ENCODE measurements at regions not wholly inside any gene's neighbourhood (a gene's known extent, or its start where the extent isn't known, plus 50 kb on each side); places are given as distances from the start of the nearest gene placed in this dataset.
"Not testable (repeated sequence)": the region's sequence is repeated elsewhere in the genome, so short reads cannot be mapped to it uniquely, and the experiment has no call there.

DNA sequence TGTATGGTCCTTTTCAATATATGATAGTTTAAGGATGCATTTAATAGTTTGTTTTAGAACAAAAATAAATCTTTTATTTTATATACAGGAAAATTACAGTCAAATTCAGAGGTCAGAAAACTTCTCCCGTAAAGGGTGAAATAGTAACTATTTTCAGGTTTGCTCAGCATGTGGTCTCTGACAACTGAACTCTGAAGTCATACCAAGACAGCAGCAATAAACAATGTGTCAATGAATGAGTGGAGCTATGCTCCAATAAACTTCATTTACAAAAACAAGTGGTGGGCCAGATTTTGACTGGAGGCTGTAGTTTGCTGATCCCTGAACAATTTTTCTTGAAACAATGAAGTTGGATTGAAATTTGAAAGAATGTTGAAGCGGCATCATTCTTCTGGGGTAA lies 123.6 kb downstream of the ZNF248 start:
- DNase-seq (ENCODE audit: low spot score) = no peak

DNA sequence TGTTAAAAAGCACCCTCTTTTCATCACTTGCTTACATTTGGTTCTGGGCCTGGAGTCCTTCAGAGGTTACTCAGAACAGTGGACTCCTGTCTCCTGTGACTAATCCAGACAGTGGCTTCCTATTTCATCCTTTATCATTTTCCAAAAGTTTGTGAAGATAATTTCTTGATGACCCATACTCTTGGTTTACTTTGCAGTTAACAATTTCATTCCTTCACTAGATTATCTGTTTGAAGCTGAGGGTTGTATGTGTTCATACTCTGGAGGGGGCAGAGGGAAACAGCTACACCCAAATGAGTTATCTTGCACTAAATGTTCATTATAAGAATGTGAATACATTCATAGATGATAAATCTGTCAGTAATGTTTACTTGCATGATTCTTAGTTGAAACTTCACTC lies 124.7 kb downstream of the ZNF248 start:
- DNase-seq (ENCODE audit: low spot score) = no peak

GRCh38 chr10:37728830-37729229 lies 128.6 kb downstream of the ZNF248 start:
- DNase-seq (ENCODE audit: low spot score) = no peak

- DNase-seq (ENCODE audit: low spot score) = no peak
Measured at GRCh38 chr10:37727491-37728352, 129.7 kb downstream of the ZNF248 start.

DNA sequence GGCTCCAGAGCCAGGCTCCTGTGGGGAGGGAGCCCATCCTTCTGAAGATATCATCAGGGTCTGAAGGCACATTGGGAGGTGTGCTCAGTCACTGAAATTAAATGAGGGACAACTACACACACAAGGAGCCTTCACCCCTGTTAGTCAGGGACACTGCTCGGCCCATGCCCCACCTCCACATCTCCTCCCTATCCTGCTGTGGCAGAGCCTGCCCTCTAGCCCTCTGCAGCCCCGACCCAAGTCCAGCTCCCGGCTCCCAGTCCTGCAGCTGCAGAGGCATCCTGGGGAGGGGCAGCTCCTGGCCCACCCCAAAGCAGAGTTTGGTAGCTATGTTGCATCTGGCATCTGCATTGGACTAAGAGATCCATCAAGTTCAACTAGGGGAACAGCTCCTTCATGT lies 136.3 kb downstream of the ZNF248 start:
- no peak for DNase-seq (ENCODE audit: low spot score)

- DNase-seq (ENCODE audit: low spot score) = not testable (repeated sequence)
Measured at GRCh38 chr10:37718060-37718459, 139.3 kb downstream of the ZNF248 start.

DNA sequence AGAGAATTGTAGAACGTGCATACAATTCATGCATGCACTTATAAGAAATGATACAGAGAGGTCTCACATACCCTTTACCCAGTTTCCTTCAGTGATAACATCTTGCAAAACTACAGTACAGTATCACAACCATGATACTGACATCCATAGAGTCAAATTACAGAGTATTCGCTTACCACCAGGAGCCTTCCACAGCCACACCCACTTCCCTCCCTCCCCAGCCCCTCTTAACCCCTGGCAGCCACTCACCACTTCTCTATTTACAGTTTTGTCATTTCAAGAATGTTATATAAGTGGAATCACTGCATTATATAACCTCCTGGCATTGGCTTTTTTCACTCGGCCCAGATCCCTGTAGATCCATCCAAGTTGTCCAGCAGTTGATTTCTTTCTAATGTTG lies 143.8 kb downstream of the ZNF248 start:
- DNase-seq (ENCODE audit: low spot score) = no peak

- no peak for DNase-seq (ENCODE audit: low spot score)
Measured at GRCh38 chr10:37713132-37713501, 144.3 kb downstream of the ZNF248 start.

- peak; percentile 24 for DNase-seq (ENCODE audit: low spot score)
Measured at GRCh38 chr10:37712489-37713131, 144.8 kb downstream of the ZNF248 start.

GRCh38 chr10:37711617-37712488 lies 145.6 kb downstream of the ZNF248 start:
- DNase-seq (ENCODE audit: low spot score) = no peak

- DNase-seq (ENCODE audit: low spot score) = no peak
Measured at GRCh38 chr10:37710831-37711616, 146.4 kb downstream of the ZNF248 start.

- DNase-seq (ENCODE audit: low spot score) = no peak
Measured at GRCh38 chr10:37707829-37708578, 149.4 kb downstream of the ZNF248 start.

DNA sequence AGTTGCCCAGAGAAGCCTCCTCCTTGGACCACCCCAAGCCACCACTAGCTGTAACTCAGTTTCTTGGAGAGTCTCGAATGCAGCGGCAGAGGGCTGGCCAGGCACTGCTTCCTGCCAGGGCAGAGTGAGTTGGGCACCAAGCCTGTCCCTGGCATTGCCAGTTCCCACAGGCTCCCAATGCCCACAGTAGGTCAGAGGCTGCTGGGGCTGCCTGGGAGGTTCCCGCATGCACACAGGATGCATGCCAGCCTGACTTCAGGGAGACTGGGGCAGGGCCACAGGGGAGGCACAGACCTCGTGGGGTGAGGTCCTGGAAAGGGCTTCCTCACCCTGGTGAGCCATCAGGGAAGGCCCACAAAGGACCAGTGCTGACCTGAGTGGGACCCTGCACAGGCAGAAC lies 152.8 kb downstream of the ZNF248 start:
- no peak for DNase-seq (ENCODE audit: low spot score)

GRCh38 chr10:37703833-37704382 lies 153.5 kb downstream of the ZNF248 start:
- DNase-seq (ENCODE audit: low spot score) = no peak

GRCh38 chr10:37703114-37703513 lies 154.3 kb downstream of the ZNF248 start:
- DNase-seq (ENCODE audit: low spot score) = no peak

- no peak for DNase-seq (ENCODE audit: low spot score)
Measured at GRCh38 chr10:37701781-37702493, 155.5 kb downstream of the ZNF248 start.

DNA sequence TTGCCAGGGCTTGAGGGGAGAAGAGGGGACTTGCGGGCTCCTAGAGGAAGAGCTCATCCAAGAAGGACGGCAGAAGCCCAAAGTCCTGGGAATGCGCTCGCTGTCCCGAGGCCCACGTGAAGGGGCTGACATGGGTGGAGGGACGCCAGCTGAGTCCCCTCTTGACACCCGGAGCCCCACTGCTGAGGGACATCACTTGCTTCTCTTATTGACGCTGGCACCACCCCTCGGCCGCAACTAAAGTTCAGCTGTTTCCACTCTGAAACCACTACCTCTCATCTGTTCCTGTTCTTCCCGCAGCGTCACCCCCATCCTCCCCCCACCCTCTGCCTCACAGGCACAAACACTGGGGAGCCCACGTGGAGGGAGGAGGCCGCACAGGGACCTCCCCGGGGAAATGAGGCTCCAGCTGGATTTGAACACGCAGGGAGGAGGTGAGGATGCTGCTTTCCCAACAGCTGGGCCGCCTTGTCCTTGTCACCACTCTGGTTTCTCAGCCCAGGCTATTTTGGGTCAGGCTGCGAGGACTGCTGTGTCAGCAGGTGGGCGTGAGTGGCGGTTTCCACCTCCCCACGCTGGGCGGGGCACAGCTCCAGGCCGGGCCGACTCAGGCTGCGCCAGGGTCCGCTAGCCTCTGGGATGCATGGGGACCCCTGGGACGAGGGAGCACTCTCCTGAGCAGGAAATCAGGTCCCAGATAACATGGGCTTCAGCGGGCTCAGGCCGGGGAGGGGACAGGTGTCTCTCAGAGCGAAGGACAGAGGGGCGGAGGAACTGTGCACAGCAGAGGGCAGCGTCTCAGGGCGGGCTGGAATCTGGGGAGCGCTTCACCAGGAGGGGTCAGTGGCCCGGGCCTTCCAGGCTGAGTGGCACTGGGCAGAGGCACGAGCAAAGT lies 156.3 kb downstream of the ZNF248 start:
- no peak for DNase-seq (ENCODE audit: low spot score)

DNA sequence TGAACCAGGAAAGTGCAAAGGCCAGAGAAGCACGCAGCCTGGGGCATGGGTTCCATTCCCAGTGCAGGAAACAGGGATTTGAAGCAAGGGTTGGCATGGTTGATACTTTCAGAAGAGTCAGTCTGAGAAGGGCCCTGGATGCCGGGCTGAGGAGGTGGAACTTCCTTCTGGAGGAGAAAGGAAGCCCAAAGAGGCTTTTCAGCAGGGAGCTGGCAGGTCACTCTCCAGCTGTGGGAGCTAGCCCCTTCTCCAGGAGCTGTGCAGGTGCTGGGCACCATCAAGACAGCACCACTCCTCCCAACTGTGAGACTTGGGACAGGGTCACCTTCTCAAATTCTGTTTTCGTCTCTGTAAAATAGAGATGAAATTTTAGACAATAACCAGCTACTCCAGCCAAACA lies 169.8 kb downstream of the ZNF248 start:
- no peak for DNase-seq (ENCODE audit: low spot score)

Measured in SK-N-DZ (cell line).